ENCODE measurements at regions not wholly inside any gene's neighbourhood (a gene's known extent, or its start where the extent isn't known, plus 50 kb on each side); places are given as distances from the start of the nearest gene placed in this dataset.

- no peaks in the 10 kb centered on the region for H3K79me2 ChIP-seq (ENCODE audit: insufficient read depth, low read length)
- H3K27ac ChIP-seq (ENCODE audit: insufficient read length, low read depth, low read length), result no peak overlapping the region
- H4K91ac ChIP-seq (ENCODE audit: insufficient read length, low read depth, low read length), result no peak overlapping the region
- no peak overlapping the region for H3K9ac ChIP-seq (ENCODE audit: extremely low read depth, insufficient read length, low read length)
- H2BK120ac ChIP-seq (ENCODE audit: low read depth, low read length, poor library complexity, severe bottlenecking), result no peak overlapping the region
- no peaks in the 10 kb centered on the region; the same call in 1 of the 2 replicates for H3K4me1 ChIP-seq (ENCODE audit: insufficient read depth, low read length)
- H3K9me3 ChIP-seq (ENCODE audit: control insufficient read depth, low read depth, low read length), result no peaks in the 10 kb centered on the region
- TF ChIP-seq, protein P1, sequence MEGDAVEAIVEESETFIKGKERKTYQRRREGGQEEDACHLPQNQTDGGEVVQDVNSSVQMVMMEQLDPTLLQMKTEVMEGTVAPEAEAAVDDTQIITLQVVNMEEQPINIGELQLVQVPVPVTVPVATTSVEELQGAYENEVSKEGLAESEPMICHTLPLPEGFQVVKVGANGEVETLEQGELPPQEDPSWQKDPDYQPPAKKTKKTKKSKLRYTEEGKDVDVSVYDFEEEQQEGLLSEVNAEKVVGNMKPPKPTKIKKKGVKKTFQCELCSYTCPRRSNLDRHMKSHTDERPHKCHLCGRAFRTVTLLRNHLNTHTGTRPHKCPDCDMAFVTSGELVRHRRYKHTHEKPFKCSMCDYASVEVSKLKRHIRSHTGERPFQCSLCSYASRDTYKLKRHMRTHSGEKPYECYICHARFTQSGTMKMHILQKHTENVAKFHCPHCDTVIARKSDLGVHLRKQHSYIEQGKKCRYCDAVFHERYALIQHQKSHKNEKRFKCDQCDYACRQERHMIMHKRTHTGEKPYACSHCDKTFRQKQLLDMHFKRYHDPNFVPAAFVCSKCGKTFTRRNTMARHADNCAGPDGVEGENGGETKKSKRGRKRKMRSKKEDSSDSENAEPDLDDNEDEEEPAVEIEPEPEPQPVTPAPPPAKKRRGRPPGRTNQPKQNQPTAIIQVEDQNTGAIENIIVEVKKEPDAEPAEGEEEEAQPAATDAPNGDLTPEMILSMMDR (conservative IDR thresholded peaks at IDR 0.05), result no peak
- Mint-ChIP-seq H3K9me3 (peaks cover 0 to 4% of the 10 kb centered on the region in 2 experiments; a peak in 1 of 5 replicates), H3K4me1 (peaks cover 2 to 3% of the 10 kb centered on the region in 2 experiments; a peak in 1 of 4 replicates), H3K27ac (no peak overlapping the region), H3K4me3 (no peak overlapping the region), H3K36me3 (ENCODE audit: insufficient read depth in 1 of 3, low read depth in 3 of 3) (peaks cover 0 to 9% (median 0%) of the 10 kb centered on the region in 3 experiments; a peak in 1 of 7 replicates), H3K27me3 (ENCODE audit: low read depth) (no peaks in the 10 kb centered on the region)
- no peak overlapping the region for H2BK12ac ChIP-seq (ENCODE audit: insufficient read length, low read depth, low read length)
- no peaks in the 10 kb centered on the region for H3K23me2 ChIP-seq (ENCODE audit: insufficient read length, low read depth, low read length, poor library complexity, severe bottlenecking)
- no peak overlapping the region for H2BK20ac ChIP-seq (ENCODE audit: low read depth, low read length, poor library complexity, severe bottlenecking)
- H2AFZ ChIP-seq (ENCODE audit: low read length), result no peak overlapping the region
- no CpG with 5 or more reads among the region's 1 CpG for WGBS (ENCODE audit: extremely low coverage, insufficient read length, low lambda C conversion rate)
- no peak overlapping the region for H3K18ac ChIP-seq (ENCODE audit: insufficient read length, low read depth, low read length)
- H3K56ac ChIP-seq (ENCODE audit: insufficient read length, low read depth, low read length), result no peak overlapping the region
- no peaks in the 10 kb centered on the region for H3K79me1 ChIP-seq (ENCODE audit: insufficient read depth, low read depth, low read length, poor library complexity, severe bottlenecking)
- no peak for DNase-seq
- no peak overlapping the region for H3K4me2 ChIP-seq (ENCODE audit: insufficient read depth, insufficient read length, low read length)
- H3T11ph ChIP-seq (ENCODE audit: low read length), result no peak overlapping the region
- H2BK5ac ChIP-seq (ENCODE audit: insufficient read length, low read length), result no peak overlapping the region
- no peaks in the 10 kb centered on the region for H3K27me3 ChIP-seq (ENCODE audit: insufficient read depth, low read length)
- H3K14ac ChIP-seq (ENCODE audit: insufficient read depth, low read length), result no peak overlapping the region
- H4K20me1 ChIP-seq (ENCODE audit: control insufficient read depth, insufficient read depth, insufficient read length), result no peaks in the 10 kb centered on the region
- no peak overlapping the region for H4K5ac ChIP-seq (ENCODE audit: insufficient read length, low read depth, low read length)
- no peak overlapping the region for H3K23ac ChIP-seq (ENCODE audit: insufficient read length, low read depth, low read length)
- H2BK15ac ChIP-seq (ENCODE audit: low read depth, low read length), result no peak overlapping the region
- H2AK5ac ChIP-seq (ENCODE audit: insufficient read length, low read length), result no peak overlapping the region
- no peak overlapping the region for H3K4ac ChIP-seq (ENCODE audit: low read depth, low read length)
- no peak overlapping the region for H4K8ac ChIP-seq (replicated peaks; ENCODE audit: insufficient read length, low read depth, low read length)
Measured at GRCh38 chr4:72809208-72809607, 240.2 kb upstream of the ADAMTS3 start.

Data from H9 (cell line).